ENCODE measurements at regions not wholly inside any gene's neighbourhood (a gene's known extent, or its start where the extent isn't known, plus 50 kb on each side); places are given as distances from the start of the nearest gene placed in this dataset.

DNA sequence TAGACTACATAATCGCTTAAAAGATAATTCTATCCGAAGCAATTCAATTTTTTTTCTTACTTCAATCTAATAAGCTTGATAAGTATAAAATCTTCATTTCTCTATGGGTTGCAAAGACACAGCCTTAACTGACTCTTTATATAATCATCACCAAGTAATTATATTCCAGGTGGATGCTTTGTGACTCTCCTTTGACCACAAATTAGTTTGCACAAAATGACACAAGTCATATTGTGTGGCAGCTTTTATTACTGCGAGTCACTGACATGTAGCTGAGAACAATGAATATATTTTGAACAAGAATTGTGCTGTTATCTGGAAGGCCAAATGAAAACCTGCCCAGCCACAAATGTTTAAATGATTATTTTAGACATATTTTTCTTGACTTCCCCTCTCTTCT lies 1727.8 kb downstream of the ARAP2 start:
- no peaks in the 10 kb centered on the region for H3K4me1 Mint-ChIP-seq
- ATAC-seq (replicated peaks; ENCODE audit: extremely low read depth, poor library complexity, severe bottlenecking) (no peak), DNase-seq (ENCODE audit: low spot score in 2 of 2) (no peak)
- no peaks in the 10 kb centered on the region for H3K36me3 Mint-ChIP-seq (ENCODE audit: insufficient read depth)
- H3K9me3 Mint-ChIP-seq, result peaks cover 16% of the 10 kb centered on the region
- H3K27ac Mint-ChIP-seq (ENCODE audit: low read depth), result no peak overlapping the region
- H3K27me3 Mint-ChIP-seq, result no peaks in the 10 kb centered on the region
- H3K4me3 Mint-ChIP-seq, result no peak overlapping the region

- peaks cover 5% of the 10 kb centered on the region for H3K9me3 Mint-ChIP-seq
- no peaks in the 10 kb centered on the region for H3K36me3 Mint-ChIP-seq (ENCODE audit: insufficient read depth)
- DNase-seq (ENCODE audit: low spot score in 2 of 2) (no peak), ATAC-seq (replicated peaks; ENCODE audit: extremely low read depth, poor library complexity, severe bottlenecking) (no peak)
- no peaks in the 10 kb centered on the region for H3K4me1 Mint-ChIP-seq
- no peak overlapping the region for H3K4me3 Mint-ChIP-seq
- H3K27ac Mint-ChIP-seq (ENCODE audit: low read depth), result no peak overlapping the region
- no peaks in the 10 kb centered on the region for H3K27me3 Mint-ChIP-seq
These were observed 1709.4 kb downstream of the ARAP2 start for GRCh38 chr4:34534916-34535315.

GRCh38 chr4:34566091-34566490 lies 1678.2 kb downstream of the ARAP2 start:
- Mint-ChIP-seq H3K36me3 (ENCODE audit: insufficient read depth) (no peaks in the 10 kb centered on the region), H3K4me1 (no peaks in the 10 kb centered on the region), H3K4me3 (no peak overlapping the region), H3K9me3 (peaks cover 11% of the 10 kb centered on the region), H3K27me3 (no peaks in the 10 kb centered on the region), H3K27ac (ENCODE audit: low read depth) (no peak overlapping the region)
- DNase-seq (ENCODE audit: low spot score in 2 of 2) (no peak), ATAC-seq (replicated peaks; ENCODE audit: extremely low read depth, poor library complexity, severe bottlenecking) (no peak)

- no peak for ATAC-seq (replicated peaks; ENCODE audit: extremely low read depth, poor library complexity, severe bottlenecking)
- H3K4me1 Mint-ChIP-seq, result no peaks in the 10 kb centered on the region
These were observed 1672.3 kb downstream of the ARAP2 start for GRCh38 chr4:34572026-34572425.

GRCh38 chr4:34615315-34615714 lies 1629.0 kb downstream of the ARAP2 start:
- no peak overlapping the region for H3K4me3 Mint-ChIP-seq
- H3K9me3 Mint-ChIP-seq, result peaks cover 13% of the 10 kb centered on the region
- no peaks in the 10 kb centered on the region for H3K36me3 Mint-ChIP-seq (ENCODE audit: insufficient read depth)
- ATAC-seq (replicated peaks; ENCODE audit: extremely low read depth, poor library complexity, severe bottlenecking) (no peak), DNase-seq (ENCODE audit: low spot score in 2 of 2) (no peak)
- no peak overlapping the region for H3K27ac Mint-ChIP-seq (ENCODE audit: low read depth)
- no peaks in the 10 kb centered on the region for H3K27me3 Mint-ChIP-seq
- H3K4me1 Mint-ChIP-seq, result no peaks in the 10 kb centered on the region

More at GRCh38 chr4:34572026-34572425, 1672.3 kb downstream of the ARAP2 start:
- Mint-ChIP-seq H3K4me3 (no peak overlapping the region), H3K9me3 (peaks cover 18% of the 10 kb centered on the region), H3K27me3 (no peaks in the 10 kb centered on the region), H3K36me3 (ENCODE audit: insufficient read depth) (no peaks in the 10 kb centered on the region), H3K27ac (ENCODE audit: low read depth) (no peak overlapping the region)
- DNase-seq (ENCODE audit: low spot score in 2 of 2), result no peak

DNA sequence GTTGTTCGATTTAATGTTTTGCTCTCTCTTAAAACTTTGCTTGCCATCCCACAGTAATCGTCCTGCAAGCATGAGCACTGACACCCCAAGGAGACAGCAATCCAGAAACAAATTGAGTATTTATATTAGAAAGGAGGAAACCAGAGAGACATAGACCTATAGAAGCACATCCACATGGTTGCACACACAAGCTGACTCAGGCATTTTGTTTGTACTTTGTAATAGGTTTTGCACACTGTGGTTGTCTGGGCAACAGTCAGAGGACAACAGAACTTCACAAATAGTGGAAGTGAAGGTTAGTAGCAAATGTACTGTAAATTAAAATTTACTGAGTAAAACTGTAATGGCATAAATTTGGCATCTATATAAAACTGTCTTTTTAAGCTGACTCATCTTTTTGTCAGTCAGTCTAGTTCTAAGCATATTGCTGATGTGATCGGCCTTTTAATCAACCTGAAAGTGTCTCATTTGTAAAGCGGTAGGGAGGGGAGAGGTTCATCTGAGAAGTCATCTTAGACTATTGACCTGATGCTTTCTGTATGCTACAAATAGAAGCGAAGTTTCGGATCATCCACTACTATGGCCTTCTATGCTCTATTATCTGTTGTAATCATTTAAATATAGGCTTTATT lies 1624.7 kb downstream of the ARAP2 start:
- Mint-ChIP-seq H3K9me3 (peaks cover 18% of the 10 kb centered on the region), H3K36me3 (ENCODE audit: insufficient read depth) (no peaks in the 10 kb centered on the region), H3K4me1 (no peaks in the 10 kb centered on the region), H3K27me3 (no peaks in the 10 kb centered on the region), H3K27ac (ENCODE audit: low read depth) (no peak overlapping the region), H3K4me3 (no peak overlapping the region)
- no peak for ATAC-seq (replicated peaks; ENCODE audit: extremely low read depth, poor library complexity, severe bottlenecking)
- DNase-seq (ENCODE audit: low spot score in 2 of 2), result no peak

GRCh38 chr4:34628471-34628870 lies 1615.8 kb downstream of the ARAP2 start:
- H3K9me3 Mint-ChIP-seq, result peaks cover 11% of the 10 kb centered on the region
- no peaks in the 10 kb centered on the region for H3K27me3 Mint-ChIP-seq
- H3K36me3 Mint-ChIP-seq (ENCODE audit: insufficient read depth), result peaks cover 2% of the 10 kb centered on the region
- H3K4me3 Mint-ChIP-seq, result no peak overlapping the region
- no peaks in the 10 kb centered on the region for H3K4me1 Mint-ChIP-seq
- DNase-seq (ENCODE audit: low spot score in 2 of 2) (no peak), ATAC-seq (replicated peaks; ENCODE audit: extremely low read depth, poor library complexity, severe bottlenecking) (no peak)
- no peak overlapping the region for H3K27ac Mint-ChIP-seq (ENCODE audit: low read depth)

GRCh38 chr4:34629451-34629850 lies 1614.9 kb downstream of the ARAP2 start:
- peaks cover 11% of the 10 kb centered on the region for H3K9me3 Mint-ChIP-seq
- no peaks in the 10 kb centered on the region for H3K27me3 Mint-ChIP-seq
- no peak overlapping the region for H3K4me3 Mint-ChIP-seq
- H3K36me3 Mint-ChIP-seq (ENCODE audit: insufficient read depth), result peaks cover 2% of the 10 kb centered on the region
- DNase-seq (ENCODE audit: low spot score in 2 of 2) (no peak), ATAC-seq (replicated peaks; ENCODE audit: extremely low read depth, poor library complexity, severe bottlenecking) (no peak)
- no peaks in the 10 kb centered on the region for H3K4me1 Mint-ChIP-seq
- H3K27ac Mint-ChIP-seq (ENCODE audit: low read depth), result no peak overlapping the region

DNA sequence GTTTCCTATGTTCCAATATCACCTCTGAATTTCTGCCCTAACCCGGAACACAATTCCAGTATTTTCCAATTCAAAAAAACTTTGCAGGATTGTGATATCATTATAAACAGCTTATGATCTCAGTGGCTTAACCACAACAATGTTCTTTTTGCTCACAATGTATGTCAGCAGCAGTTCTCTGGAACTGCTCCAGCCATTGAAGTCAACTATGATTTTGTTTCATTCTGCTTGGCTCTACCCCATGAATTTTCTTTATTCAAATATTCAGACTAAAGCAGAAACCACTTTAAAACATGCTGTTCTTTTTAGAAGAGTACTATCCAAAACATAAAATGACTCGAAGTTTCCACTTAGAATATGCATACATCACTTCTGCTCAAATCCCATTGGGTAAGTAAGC lies 1611.1 kb downstream of the ARAP2 start:
- Mint-ChIP-seq H3K27me3 (no peaks in the 10 kb centered on the region), H3K9me3 (peaks cover 6% of the 10 kb centered on the region), H3K36me3 (ENCODE audit: insufficient read depth) (no peaks in the 10 kb centered on the region), H3K27ac (ENCODE audit: low read depth) (no peak overlapping the region), H3K4me1 (no peaks in the 10 kb centered on the region), H3K4me3 (no peak overlapping the region)
- DNase-seq (ENCODE audit: low spot score in 2 of 2), result no peak
- no peak for ATAC-seq (replicated peaks; ENCODE audit: extremely low read depth, poor library complexity, severe bottlenecking)

GRCh38 chr4:34636623-34637022 lies 1607.7 kb downstream of the ARAP2 start:
- Mint-ChIP-seq H3K27me3 (no peaks in the 10 kb centered on the region), H3K4me3 (no peak overlapping the region), H3K36me3 (ENCODE audit: insufficient read depth) (no peaks in the 10 kb centered on the region), H3K4me1 (no peaks in the 10 kb centered on the region), H3K9me3 (peaks cover 10% of the 10 kb centered on the region), H3K27ac (ENCODE audit: low read depth) (no peak overlapping the region)
- DNase-seq (ENCODE audit: low spot score in 2 of 2) (no peak), ATAC-seq (replicated peaks; ENCODE audit: extremely low read depth, poor library complexity, severe bottlenecking) (no peak)

- Mint-ChIP-seq H3K9me3 (peaks cover 25% of the 10 kb centered on the region), H3K4me3 (no peak overlapping the region), H3K27ac (ENCODE audit: low read depth) (no peak overlapping the region), H3K4me1 (no peaks in the 10 kb centered on the region), H3K36me3 (ENCODE audit: insufficient read depth) (no peaks in the 10 kb centered on the region), H3K27me3 (no peaks in the 10 kb centered on the region)
- ATAC-seq (replicated peaks; ENCODE audit: extremely low read depth, poor library complexity, severe bottlenecking), result no peak
- DNase-seq (ENCODE audit: low spot score in 2 of 2), result no peak
These were observed 1600.8 kb downstream of the ARAP2 start for GRCh38 chr4:34643476-34643875.

DNA sequence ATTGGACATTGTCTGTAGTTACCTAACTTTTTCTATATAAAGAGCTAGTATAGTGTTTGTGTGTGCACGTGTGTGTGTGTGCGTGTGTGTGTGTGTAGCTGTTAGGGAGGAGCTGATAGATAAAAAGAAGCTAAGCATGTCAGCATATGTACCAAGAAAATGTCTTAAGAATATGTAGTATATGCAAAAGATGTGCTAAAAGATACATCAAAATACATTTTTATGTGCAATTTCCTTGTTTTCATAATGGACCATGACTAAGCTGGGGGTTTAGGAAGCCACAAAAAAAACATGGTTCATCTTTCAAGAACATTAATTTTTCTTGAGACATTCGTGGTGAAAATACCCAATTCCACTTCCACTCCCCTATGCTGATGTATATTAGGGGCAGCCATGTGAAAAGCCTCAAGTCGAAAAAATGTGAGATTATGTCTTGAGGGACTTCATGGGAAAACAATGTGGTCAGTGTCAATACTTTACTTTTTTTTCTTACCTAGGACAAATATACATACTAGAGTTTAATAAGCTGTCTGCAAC lies 1599.7 kb downstream of the ARAP2 start:
- Mint-ChIP-seq H3K27me3 (no peaks in the 10 kb centered on the region), H3K4me1 (no peaks in the 10 kb centered on the region), H3K36me3 (ENCODE audit: insufficient read depth) (no peaks in the 10 kb centered on the region), H3K4me3 (no peak overlapping the region), H3K9me3 (peaks cover 25% of the 10 kb centered on the region), H3K27ac (ENCODE audit: low read depth) (no peak overlapping the region)
- ATAC-seq (replicated peaks; ENCODE audit: extremely low read depth, poor library complexity, severe bottlenecking) (no peak), DNase-seq (ENCODE audit: low spot score in 2 of 2) (no peak)

GRCh38 chr4:34649716-34650115 lies 1594.6 kb downstream of the ARAP2 start:
- Mint-ChIP-seq H3K4me3 (no peak overlapping the region), H3K4me1 (no peaks in the 10 kb centered on the region), H3K36me3 (ENCODE audit: insufficient read depth) (no peaks in the 10 kb centered on the region), H3K9me3 (no peaks in the 10 kb centered on the region), H3K27ac (ENCODE audit: low read depth) (no peak overlapping the region), H3K27me3 (no peaks in the 10 kb centered on the region)
- ATAC-seq (replicated peaks; ENCODE audit: extremely low read depth, poor library complexity, severe bottlenecking) (no peak), DNase-seq (ENCODE audit: low spot score in 2 of 2) (no peak)
